GM18520 (cell line): ENCODE measurements at regions not wholly inside any gene's neighbourhood (a gene's known extent, or its start where the extent isn't known, plus 50 kb on each side); places are given as distances from the start of the nearest gene placed in this dataset.
"Not testable (repeated sequence)": the region's sequence is repeated elsewhere in the genome, so short reads cannot be mapped to it uniquely, and the experiment has no call there.

Experiments
- ATAC-seq: cut with Tn5 transposase; IDR thresholded peaks from one replicate; pipeline ENCODE4 v1.9.1; 2021; ENCODE audit not compliant: unreplicated experiment

DNA sequence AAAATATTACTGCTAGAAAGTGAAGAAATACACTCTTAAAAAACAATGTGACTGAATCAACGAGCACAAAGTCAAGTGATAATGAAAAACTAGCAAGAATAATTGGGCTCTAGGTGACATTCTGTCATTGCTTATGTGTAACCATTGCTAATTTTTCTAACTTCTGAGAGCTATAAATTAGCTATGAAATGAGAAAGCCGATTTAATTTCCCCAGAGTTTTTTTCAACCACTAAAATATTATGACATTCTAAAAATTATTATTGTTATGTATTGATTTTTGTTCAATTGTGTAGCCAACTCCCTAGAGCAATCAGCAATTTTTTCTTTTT is 458.6 kb upstream of the ATXN8OS start:
- no peak for ATAC-seq

DNA sequence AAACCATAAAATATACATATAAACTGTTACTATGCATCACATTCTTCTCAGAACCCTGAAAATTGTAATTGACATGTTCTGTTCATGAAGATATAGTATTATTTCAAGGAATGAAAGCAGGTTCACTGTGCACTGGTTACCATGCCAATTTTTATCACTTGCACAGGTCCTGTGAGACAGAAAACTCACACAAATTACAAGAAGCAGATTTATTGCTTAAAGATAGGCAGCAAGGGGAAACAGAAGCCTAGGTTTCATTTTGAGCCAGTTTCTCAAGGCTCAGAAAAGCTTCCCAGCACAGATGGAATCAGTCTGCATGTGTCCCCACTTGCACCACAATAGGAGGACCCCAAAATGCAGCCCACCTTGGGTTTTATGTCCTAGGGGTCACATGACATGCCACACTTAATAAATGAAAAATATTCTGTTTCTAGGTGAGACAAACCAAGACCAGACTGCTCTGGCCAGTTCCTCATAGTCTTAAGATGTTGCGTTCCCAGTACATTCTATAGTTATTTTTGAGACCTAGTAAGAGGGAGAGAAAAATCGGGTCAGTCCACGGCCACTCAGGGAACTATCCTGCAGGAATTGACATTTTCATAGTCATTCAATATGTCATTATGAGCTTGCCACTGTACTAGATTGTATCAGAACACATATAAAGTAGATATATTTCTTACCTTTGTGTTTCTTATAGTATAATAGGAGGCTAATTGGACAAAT is 459.1 kb upstream of the ATXN8OS start:
- no peak for ATAC-seq

DNA sequence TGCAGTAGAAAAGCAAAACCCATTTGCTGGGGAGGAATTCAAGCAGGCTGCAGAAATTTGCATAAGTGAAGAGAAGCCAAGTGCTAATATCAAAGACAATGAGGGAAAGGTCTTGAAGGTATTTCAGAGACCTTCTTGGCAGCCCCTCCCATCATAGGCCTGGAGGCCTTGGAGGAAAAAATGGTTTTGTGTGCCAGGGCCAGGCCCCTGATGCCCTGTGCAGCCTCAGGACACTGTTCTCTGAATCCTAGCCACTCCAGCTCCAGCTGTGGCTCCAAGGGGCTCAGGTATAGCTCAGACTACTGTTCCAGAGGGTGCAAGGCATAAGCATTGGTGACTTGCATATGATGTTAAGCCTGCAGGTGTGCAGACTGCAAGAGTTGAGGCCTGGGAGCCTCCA is 463.2 kb upstream of the ATXN8OS start:
- ATAC-seq, result no peak

DNA sequence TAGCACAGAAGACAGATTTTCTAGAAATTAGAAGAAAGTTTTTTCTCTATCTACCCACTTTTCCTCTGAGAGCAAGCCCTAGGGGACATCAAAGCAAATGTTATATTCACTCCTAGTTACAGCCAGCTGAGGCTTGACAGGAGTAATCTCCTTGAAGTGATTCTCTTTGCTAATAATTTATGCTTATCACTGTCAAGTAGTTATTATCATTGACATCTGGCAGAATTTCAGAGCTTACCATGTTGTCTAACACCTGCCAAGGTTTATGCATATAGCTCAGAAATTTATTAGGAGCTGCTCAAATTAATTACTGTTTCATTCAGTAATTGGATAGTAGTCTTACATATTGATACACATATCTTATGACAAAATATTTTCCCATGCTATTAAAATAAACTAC is 465.9 kb upstream of the ATXN8OS start:
- no peak for ATAC-seq

DNA sequence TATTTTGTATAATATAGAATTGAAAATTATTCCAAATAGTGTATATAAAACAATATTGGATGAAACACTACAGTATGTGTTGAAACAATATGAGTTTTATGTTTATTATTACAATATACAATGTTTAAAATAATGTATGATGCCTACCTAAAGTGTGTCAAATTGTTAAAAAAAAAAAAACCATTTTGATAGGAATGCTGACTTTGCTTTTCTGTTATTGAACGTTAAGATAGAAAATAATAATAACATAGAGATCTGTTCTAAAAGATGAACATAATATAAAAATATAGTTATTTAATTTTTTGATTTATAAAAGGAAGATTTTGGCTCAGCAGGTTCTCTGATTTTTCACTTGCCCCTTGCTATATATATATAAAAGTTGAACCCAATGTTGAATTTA is 474.6 kb upstream of the ATXN8OS start:
- no peak for ATAC-seq

DNA sequence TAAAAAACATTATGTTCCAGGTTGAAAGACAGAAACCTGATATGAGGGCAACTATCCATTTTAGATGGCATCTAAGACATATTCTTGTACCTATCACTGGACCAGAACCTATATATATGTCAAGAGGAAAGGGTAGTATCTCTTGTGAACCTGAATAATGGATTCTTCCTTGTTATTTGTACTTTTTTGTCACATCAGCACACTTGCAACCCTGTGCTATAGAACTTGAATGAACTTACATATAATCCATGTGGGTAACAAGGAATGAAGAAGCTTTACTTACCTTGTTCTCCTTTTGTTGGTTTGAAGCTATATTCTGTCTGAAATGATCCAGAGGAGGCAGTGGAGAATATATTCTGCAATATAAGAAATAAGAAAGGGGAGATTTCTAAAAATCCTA is 483.7 kb upstream of the ATXN8OS start:
- ATAC-seq, result no peak

DNA sequence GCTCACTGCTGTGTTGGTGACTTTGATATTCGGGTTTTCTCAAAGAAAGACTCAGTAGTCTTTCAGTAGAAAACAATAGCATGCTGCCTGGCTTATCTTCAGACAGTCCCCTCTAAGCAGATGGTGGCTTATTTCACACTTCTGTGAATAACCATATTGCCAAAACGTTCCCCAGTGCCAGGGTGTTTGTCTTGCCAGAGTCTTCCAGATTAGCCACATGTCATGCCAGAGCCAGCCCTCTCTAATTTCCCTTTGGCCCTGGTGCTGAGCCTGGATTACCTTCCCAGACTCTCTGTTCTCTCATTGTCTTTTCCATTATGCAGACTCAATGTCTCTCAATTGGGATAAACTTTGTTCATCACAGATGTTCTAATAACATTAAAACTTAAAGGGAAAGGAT is 488.0 kb upstream of the ATXN8OS start:
- no peak for ATAC-seq

DNA sequence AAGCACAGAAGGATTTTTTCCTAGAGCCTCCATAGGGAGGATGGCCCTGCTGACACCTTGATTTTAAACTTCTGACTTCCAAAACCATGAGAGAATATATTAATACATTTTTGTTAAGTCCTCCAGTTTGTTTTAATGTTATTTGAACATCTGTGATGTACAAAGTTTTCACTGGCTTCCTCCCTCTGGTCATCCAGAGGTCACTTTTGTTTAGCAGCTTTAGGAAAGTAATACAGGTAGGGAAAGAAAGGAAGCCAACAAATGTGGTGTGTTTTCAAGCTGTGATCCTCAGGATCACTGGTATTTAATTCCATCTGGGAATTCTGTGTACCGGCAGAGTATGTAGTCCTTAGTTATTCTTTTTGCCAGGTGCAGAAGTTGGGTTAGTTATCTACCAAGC is 488.8 kb upstream of the ATXN8OS start:
- ATAC-seq, result no peak

DNA sequence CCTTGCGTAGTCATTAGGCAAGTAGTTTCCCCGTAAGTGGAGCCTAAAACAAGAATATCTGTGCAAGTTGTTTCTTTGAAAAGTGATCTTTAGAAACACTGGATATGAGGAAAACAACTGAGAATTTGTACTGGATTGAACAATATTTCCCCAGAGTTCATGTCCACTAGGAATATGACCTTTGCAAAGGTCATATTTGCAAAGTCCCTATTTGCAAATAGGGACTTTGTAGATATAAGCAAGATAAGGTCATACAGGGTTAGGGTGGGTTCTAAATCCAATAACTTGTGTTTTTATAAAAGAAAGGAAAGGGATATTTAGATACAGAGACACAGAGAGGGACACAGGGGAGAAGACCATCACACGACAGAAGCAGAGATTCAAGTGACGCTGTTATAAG is 489.2 kb upstream of the ATXN8OS start:
- ATAC-seq, result no peak

DNA sequence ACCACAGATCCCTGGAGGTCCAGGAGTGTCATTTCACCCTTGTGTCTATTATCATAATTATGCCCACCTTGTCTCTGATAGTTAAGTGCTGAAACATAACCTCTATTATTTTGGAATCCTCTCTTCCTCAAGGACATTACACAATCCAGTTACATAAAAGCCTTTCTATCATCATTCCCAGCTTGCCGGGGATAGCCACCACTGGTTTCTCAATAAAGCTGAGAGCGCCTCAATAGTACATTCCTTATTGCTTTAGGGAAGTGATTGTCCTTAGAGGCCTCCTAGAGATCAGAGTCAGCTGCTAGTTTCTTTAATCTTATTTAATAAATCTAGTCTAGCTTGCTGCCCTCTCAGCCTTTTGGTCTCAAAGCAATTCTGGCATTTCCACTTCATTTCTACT is 490.0 kb upstream of the ATXN8OS start:
- no peak for ATAC-seq

DNA sequence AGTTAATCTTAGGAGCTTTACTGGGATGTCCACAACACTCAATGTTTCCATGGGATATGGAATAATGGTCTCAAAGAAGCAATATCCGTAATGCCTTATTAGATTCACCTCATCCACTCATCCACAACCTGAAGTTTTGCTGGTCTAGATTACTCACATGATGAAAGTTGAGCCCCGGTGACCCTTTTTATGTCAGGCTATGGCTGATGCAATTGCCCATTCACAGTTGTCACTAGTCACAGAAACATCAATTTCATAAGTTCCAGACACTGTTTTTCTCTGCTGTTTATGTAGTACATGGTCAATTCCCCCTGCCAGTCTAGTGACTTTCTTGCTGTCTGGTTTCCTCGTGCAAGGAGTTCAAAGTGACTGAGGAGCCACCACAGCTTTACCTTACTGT is 491.2 kb upstream of the ATXN8OS start:
- no peak for ATAC-seq

DNA sequence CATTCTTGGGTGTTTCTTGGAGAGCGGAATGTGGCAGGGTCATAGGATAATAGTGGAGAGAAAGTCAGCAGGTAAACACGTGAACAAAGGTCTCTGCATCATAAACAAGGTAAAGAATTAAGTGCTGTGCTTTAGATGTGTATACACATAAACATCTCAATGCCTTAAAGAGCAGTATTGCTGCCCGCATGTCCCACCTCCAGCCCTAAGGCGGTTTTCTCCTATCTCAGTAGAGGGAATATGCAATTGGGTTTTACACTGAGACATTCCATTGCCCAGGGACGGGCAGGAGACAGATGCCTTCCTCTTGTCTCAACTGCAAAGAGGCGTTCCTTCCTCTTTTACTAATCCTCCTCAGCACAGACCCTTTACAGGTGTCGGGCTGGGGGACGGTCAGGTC is 492.6 kb upstream of the ATXN8OS start:
- not testable (repeated sequence) for ATAC-seq

DNA sequence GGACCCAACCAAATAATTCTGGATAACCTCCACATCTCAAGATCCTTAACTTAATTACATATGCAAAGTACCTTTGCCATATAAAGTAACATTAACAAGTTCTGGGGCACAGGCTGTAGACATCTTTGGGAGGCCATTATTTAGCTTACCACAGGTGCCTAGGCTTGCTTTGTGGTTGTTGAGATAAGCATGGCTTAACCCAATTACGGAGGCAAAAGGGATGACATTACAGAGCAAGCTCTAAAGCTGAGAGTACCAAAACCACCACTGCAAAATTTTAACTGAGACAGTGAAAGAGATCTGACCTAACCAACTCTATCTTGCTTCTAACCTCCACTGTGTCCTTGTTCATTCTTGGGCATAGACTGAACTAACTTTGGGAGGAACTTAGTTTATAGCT is 502.9 kb upstream of the ATXN8OS start:
- no peak for ATAC-seq

DNA sequence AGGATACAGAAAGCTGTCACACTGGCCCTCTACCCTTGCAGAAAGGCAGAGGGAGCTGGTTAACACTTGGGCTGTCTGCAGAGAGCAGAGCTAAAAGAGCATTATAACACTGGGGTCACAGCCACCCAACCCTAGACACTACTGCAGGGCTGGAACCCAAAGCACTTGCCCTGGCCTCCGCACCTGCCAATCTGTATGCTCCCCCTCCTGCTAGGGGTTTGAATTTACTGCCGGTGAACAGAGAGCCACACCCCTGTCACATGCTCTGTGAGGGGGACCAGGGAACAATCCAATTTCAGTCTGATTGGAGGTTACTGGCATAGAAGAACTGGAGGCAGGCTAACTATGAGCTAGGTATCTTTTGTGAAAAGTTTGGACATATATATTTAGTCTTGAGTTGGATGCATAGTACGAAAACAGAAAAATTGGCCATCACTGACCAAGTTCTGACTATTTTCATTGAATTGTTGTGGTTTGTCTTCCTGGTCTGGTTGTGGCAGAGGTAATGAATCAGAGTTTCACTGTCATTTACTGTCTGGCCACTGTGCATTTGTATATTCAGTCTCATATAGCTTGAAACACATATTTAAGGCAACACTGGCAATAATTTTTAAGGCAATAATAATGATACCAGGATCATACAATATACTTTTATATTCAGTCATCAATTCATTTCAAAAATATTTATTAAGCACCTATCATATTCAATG is 504.3 kb upstream of the ATXN8OS start:
- no peak for ATAC-seq

DNA sequence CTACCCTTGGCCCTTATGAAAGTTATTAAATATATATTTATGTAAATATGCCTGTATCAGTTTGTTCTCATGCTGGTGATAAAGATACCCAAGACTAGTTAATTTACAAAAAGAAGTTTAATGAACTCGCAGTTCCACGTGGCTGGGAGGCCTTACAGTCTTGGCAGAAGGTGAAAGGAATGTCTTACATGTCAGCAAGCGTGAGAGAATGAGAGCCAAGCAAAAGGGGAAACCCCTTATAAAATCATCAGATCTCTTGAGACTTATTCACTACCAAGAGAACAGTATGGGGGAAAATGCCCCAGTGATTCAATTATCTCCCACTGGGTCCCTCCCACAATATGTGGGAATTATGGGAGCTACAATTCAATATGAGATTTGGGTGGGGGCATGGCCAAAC is 506.0 kb upstream of the ATXN8OS start:
- ATAC-seq, result no peak

DNA sequence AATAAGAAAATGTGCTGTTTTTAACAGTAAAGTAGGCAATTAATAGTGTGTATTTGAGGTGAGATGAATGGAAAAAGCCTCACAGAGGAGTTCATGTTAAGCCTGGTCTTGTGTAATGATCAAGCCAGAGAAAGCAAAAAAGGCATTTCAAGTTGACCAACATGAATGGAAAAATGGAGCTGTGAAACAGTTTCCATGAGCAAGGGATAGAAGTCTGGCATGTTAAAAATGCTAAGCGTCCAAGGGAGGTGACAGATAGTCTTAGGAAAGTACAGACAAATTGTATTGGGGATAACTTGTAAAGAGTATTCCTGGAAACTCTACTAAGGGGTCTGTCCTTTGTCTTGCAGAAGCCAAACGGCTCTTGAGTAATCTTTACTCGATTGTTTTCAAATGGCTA is 506.8 kb upstream of the ATXN8OS start:
- no peak for ATAC-seq

DNA sequence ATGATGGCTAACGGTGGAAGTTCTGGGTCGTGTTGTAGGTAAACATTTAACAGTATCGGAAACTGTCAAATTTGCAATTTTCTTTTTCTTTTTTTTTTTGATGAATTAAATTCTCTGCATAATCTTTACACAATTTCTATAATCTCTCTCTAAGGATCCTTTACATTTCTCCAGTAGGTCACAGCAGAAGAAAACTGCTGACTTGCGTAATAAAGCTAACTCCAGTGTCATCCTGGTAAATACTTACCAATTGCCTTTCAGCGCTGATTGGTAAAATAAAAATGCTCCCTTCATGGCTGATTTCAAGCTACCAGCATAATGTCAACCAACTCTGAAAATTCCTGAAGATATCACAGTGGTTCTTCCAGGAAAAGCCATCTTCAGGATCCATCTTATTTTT is 510.5 kb upstream of the ATXN8OS start:
- ATAC-seq, result no peak

DNA sequence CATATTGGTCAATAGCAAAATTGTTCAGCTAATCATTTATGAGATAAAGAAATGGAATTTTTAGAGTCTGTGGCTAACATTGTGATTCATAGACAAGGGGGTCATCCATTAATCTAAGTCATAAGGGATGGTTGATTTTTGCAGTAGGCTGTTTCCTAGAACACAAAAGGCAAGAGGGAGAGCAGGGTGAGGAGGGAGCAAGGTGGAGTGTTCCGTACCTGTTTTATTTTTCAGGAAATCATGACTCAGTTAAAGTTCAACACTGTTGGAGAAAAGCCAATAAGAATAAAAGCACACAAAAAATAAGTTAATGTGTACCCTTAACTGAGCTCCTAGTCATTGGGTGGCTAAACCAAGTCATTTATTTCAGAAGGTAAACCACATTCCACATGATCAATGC is 512.4 kb upstream of the ATXN8OS start:
- ATAC-seq, result no peak

DNA sequence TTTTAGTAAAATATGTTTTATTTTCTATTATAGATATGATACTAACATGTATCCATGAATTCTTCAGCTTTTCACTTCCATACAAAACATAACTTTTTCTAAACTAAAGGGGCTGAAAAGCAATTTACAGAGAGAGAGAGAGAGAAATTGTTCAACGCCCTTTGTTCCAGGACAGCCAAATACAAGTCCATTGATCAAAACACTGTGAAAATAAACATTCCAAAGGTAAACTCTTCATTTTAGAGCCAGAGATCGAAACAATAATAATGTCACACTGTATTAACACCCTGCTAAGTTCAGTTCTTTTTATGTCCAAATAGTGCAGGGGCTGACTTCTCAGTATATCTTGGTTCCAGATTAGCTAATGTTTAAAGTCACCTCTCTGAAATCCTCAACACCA is 516.2 kb upstream of the ATXN8OS start:
- ATAC-seq, result no peak

DNA sequence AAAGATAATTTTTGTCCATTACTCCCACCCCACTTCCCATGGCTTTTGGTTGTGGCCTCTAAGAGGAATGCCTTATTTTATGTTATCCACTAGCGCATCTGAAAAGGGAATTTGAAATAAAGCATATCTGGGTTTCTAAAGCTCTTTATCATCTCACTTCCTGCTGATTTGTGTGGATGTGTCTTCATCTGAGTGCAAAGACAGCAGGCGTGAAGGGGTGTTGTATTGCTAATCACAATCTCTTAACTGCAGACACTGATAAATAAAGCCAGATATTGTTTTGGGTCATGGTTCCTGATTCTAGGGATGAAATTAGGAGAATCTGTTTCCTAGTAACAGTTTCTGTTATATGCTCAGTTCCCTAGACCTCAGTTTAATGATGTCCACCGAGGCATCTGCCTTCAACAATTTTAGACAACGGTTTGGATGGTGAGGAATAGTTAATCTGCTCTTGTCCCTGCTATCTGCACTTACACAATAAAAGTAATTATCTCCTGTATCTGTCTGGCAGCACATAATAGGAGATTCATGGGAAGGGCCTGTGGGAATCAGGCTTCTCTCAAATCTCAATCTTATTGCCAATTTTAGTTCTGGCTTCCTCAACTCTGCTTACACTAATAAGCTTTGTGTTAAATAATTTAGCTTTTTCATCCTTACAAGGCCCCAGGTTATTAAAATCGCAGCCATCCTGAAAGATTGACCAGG is 517.9 kb upstream of the ATXN8OS start:
- ATAC-seq, result no peak

DNA sequence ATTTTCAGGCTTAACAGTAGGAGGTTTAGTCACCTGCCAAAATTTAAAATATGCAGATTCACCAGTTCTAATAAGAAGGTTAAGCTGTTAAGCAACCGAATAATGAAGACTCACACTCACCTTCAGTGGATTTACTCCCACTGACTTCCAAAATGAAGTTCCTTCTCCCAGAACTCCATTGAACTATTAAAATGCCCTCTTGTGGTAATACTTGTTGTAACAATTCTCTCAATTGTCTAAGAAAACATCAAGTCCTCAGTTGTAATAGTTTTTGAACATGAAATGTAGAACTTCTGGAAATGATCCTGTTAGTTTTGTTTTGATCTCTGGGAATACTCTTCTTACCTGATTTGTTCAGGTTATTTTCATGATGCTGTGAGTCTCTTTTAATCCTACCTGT is 522.0 kb upstream of the ATXN8OS start:
- ATAC-seq, result no peak

DNA sequence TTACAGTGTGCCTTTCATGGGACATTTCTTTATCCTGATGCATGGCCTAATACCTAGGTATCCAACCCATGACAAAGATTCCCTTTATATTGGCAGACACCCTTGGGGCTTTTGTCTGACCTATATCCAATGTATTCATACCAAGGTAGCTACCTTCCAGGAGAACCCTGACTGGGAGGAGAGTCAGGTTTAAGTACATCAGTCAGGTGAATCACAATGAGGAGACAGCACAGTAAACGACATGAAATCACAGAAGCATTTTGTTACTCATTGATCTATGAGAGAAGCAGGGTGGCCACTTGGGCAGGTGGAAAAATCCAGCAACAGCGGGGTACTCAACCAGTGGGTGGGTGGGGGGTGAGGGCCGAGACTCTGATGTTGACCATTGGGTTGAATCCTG is 527.4 kb upstream of the ATXN8OS start:
- ATAC-seq, result no peak
